Activated CD4-positive, alpha-beta T cell treated with anti-CD3 and anti-CD28 coated beads for 1 hour (primary cell): ENCODE measurements at regions not wholly inside any gene's neighbourhood (a gene's known extent, or its start where the extent isn't known, plus 50 kb on each side); places are given as distances from the start of the nearest gene placed in this dataset.
"Not testable (repeated sequence)": the region's sequence is repeated elsewhere in the genome, so short reads cannot be mapped to it uniquely, and the experiment has no call there.

Source experiments
- DNase-seq: peaks from one replicate; pipeline ENCODE4 v3.0.0-alpha.2; 2020

GRCh38 chr9:62877987-62878386, 1688.2 kb downstream of the SPATA31A7 start:
- not testable (repeated sequence) for DNase-seq

GRCh38 chr9:62880453-62880852, 1690.6 kb downstream of the SPATA31A7 start:
- not testable (repeated sequence) for DNase-seq

- DNase-seq: not testable (repeated sequence)
Observed at GRCh38 chr9:62880971-62881370, 1691.1 kb downstream of the SPATA31A7 start.

- DNase-seq: not testable (repeated sequence)
Observed at GRCh38 chr9:62881811-62882210, 1692.0 kb downstream of the SPATA31A7 start.

- DNase-seq: not testable (repeated sequence)
Observed at GRCh38 chr9:62882717-62883116, 1692.9 kb downstream of the SPATA31A7 start.

GRCh38 chr9:62896692-62897091, 1706.9 kb downstream of the SPATA31A7 start:
- DNase-seq: not testable (repeated sequence)

GRCh38 chr9:62897411-62898225, 1707.8 kb downstream of the SPATA31A7 start:
- DNase-seq: peak; percentile 61

- DNase-seq: not testable (repeated sequence)
Observed at GRCh38 chr9:62899666-62900065, 1709.8 kb downstream of the SPATA31A7 start.

- not testable (repeated sequence) for DNase-seq
Observed at GRCh38 chr9:62904061-62904460, 1714.2 kb downstream of the SPATA31A7 start.

GRCh38 chr9:62905722-62906121, 1715.9 kb downstream of the SPATA31A7 start:
- not testable (repeated sequence) for DNase-seq

GRCh38 chr9:62907866-62908265, 1718.0 kb downstream of the SPATA31A7 start:
- DNase-seq: not testable (repeated sequence)

GRCh38 chr9:62908271-62908670, 1718.4 kb downstream of the SPATA31A7 start:
- not testable (repeated sequence) for DNase-seq

GRCh38 chr9:62909447-62909846, 1719.6 kb downstream of the SPATA31A7 start:
- DNase-seq: not testable (repeated sequence)

- not testable (repeated sequence) for DNase-seq
Observed at GRCh38 chr9:62912278-62912677, 1722.4 kb downstream of the SPATA31A7 start.

- DNase-seq: not testable (repeated sequence)
Observed at GRCh38 chr9:62915168-62915567, 1725.3 kb downstream of the SPATA31A7 start.

- DNase-seq: not testable (repeated sequence)
Observed at GRCh38 chr9:62915661-62916060, 1725.8 kb downstream of the SPATA31A7 start.

- DNase-seq: not testable (repeated sequence)
Observed at GRCh38 chr9:62918648-62919385, 1729.0 kb downstream of the SPATA31A7 start.

GRCh38 chr9:62931484-62931883, 1741.6 kb downstream of the SPATA31A7 start:
- not testable (repeated sequence) for DNase-seq

- DNase-seq: not testable (repeated sequence)
Observed at GRCh38 chr9:62952840-62953239, 1763.0 kb downstream of the SPATA31A7 start.
